WTC11 (cell line): ENCODE measurements at regions not wholly inside any gene's neighbourhood (a gene's known extent, or its start where the extent isn't known, plus 50 kb on each side); places are given as distances from the start of the nearest gene placed in this dataset.
"Not testable (repeated sequence)": the region's sequence is repeated elsewhere in the genome, so short reads cannot be mapped to it uniquely, and the experiment has no call there.

Source experiments
- ATAC-seq: fragments of 200-7000 bp; cut with Tn5 transposase; 2 replicates; pipeline ENCODE4 v1.10.0; 2021; ENCODE audit warnings: mild to moderate bottlenecking, moderate library complexity
- CTCF ChIA-PET: fragments of 300-600 bp; sonication (Branson Sonifier 250); formaldehyde crosslinking; loops from one replicate; lab custom pipeline; 2021; ENCODE audit warnings: antibody characterized with exemption; lab: Charles Lee
- POLR2A ChIA-PET: fragments of 350-600 bp; sonication (Branson Sonifier 250); formaldehyde crosslinking; loops from one replicate; lab custom pipeline; 2021; ENCODE audit warnings: antibody characterized with exemption; lab: Charles Lee
- DNase-seq: peaks from one replicate; pipeline ENCODE4 v3.0.0; 2021; ENCODE audit warnings: low spot score
- H3K27ac Mint-ChIP-seq: 2 replicates; pipeline ENCODE4 v1.8.0; 2021; ENCODE audit warnings: mixed read lengths
- H3K27me3 Mint-ChIP-seq: 2 replicates; pipeline ENCODE4 v1.8.0; 2021; ENCODE audit warnings: low read depth, mild to moderate bottlenecking, moderate library complexity, mixed read lengths
- H3K36me3 Mint-ChIP-seq: 2 replicates; pipeline ENCODE4 v1.8.0; 2021; ENCODE audit warnings: mixed read lengths
- H3K4me1 Mint-ChIP-seq: 2 replicates; pipeline ENCODE4 v1.8.0; 2022; ENCODE audit warnings: mixed read lengths
- H3K4me3 Mint-ChIP-seq: 2 replicates; pipeline ENCODE4 v1.8.0; 2021; ENCODE audit warnings: mild to moderate bottlenecking, moderate library complexity, mixed read lengths
- H3K9me3 Mint-ChIP-seq: 2 replicates; pipeline ENCODE4 v1.8.0; 2021; ENCODE audit warnings: mixed read lengths
- AFF4 ChIP-seq: sonication (generic); formaldehyde crosslinking; IDR thresholded peaks from 2 replicates; pipeline ENCODE4 v1.8.1; 2023; ENCODE audit warnings: mild to moderate bottlenecking, missing genetic modification reagents, borderline replicate concordance
- ATF3 ChIP-seq: sonication (generic); formaldehyde crosslinking; conservative IDR thresholded peaks from 2 replicates; pipeline ENCODE4 v1.8.1; 2022; ENCODE audit warnings: mild to moderate bottlenecking, missing genetic modification reagents
- ATF6 ChIP-seq: sonication (generic); formaldehyde crosslinking; IDR thresholded peaks from 2 replicates; pipeline ENCODE4 v1.8.1; 2023; ENCODE audit warnings: mild to moderate bottlenecking, missing genetic modification reagents
- ERG ChIP-seq: fragments of 250-450 bp; sonication (Bioruptor Pico); IDR thresholded peaks from 2 replicates; pipeline ENCODE4 v1.8.0; 2021; ENCODE audit warnings: mild to moderate bottlenecking
- ETV6 ChIP-seq: sonication (generic); formaldehyde crosslinking; IDR thresholded peaks from 2 replicates; pipeline ENCODE4 v1.8.1; 2022; ENCODE audit warnings: mild to moderate bottlenecking, missing genetic modification reagents
- FOXP1 ChIP-seq: sonication (generic); formaldehyde crosslinking; IDR thresholded peaks from 2 replicates; pipeline ENCODE4 v1.8.0; 2022; ENCODE audit warnings: missing genetic modification reagents, mild to moderate bottlenecking, moderate library complexity, borderline replicate concordance
- GABPB1 ChIP-seq: sonication (generic); formaldehyde crosslinking; IDR thresholded peaks from 2 replicates; pipeline ENCODE4 v1.8.1; 2023; ENCODE audit warnings: mild to moderate bottlenecking, missing genetic modification reagents
- JUN ChIP-seq: sonication (generic); formaldehyde crosslinking; IDR thresholded peaks from 2 replicates; pipeline ENCODE4 v1.8.0; 2023; ENCODE audit warnings: mild to moderate bottlenecking, missing genetic modification reagents
- NR2C2 ChIP-seq: sonication (generic); formaldehyde crosslinking; IDR thresholded peaks from 2 replicates; pipeline ENCODE4 v1.8.0; 2022; ENCODE audit warnings: mild to moderate bottlenecking, missing genetic modification reagents
- OVOL2 ChIP-seq: fragments of 250-450 bp; sonication (Bioruptor Pico); IDR thresholded peaks from 2 replicates; pipeline ENCODE4 v1.9.0; 2021; ENCODE audit warnings: mild to moderate bottlenecking, borderline replicate concordance
- TCF7 ChIP-seq: sonication (generic); formaldehyde crosslinking; IDR thresholded peaks from 2 replicates; pipeline ENCODE4 v1.8.0; 2022; ENCODE audit warnings: mild to moderate bottlenecking, low read depth, missing genetic modification reagents, moderate library complexity
- USF2 ChIP-seq: sonication (generic); formaldehyde crosslinking; IDR thresholded peaks from 2 replicates; pipeline ENCODE4 v1.8.1; 2023; ENCODE audit warnings: mild to moderate bottlenecking, missing genetic modification reagents, moderate library complexity
- ZBTB21 ChIP-seq: sonication (generic); formaldehyde crosslinking; IDR thresholded peaks from 2 replicates; pipeline ENCODE4 v1.8.1; 2023; ENCODE audit warnings: mild to moderate bottlenecking, missing genetic modification reagents, borderline replicate concordance
- ZBTB43 ChIP-seq: sonication (generic); formaldehyde crosslinking; IDR thresholded peaks from 2 replicates; pipeline ENCODE4 v1.8.1; 2023; ENCODE audit warnings: mild to moderate bottlenecking, missing genetic modification reagents
- ZNF281 ChIP-seq: sonication (generic); formaldehyde crosslinking; IDR thresholded peaks from 2 replicates; pipeline ENCODE4 v1.8.0; 2023; ENCODE audit warnings: mild to moderate bottlenecking, missing genetic modification reagents

GRCh38 chr1:103274886-103275285 is 166.6 kb upstream of the COL11A1 start (continued):
- TF ChIP-seq ATF6 (CRISPR knock-in tag): no peak

- ChIA-PET POLR2A (no interaction called here), CTCF (interaction anchor here (0.6 kb wide), 1 partner anchor 10 kb away, joined by 3 read pairs; no protein-coding TSS in a partner anchor)
- Mint-ChIP-seq H3K9me3 (peaks cover 18% of the 10 kb centered on the region), H3K27ac (peak overlapping the region; percentile 71; the same call in 1 of the 2 replicates), H3K27me3 (no peaks in the 10 kb centered on the region), H3K4me3 (no peak overlapping the region), H3K4me1 (peaks cover 17% of the 10 kb centered on the region), H3K36me3 (no peaks in the 10 kb centered on the region)
- TF ChIP-seq NR2C2: no peak
- no peak for TF ChIP-seq JUN
- TF ChIP-seq USF2 (CRISPR knock-in tag): no peak
- TF ChIP-seq TCF7: no peak
- no peak for TF ChIP-seq ZBTB43
- no peak for TF ChIP-seq OVOL2 (CRISPR knock-in tag)
- no peak for TF ChIP-seq FOXP1 (CRISPR knock-in tag)
- no peak for TF ChIP-seq ETV6 (CRISPR knock-in tag)
- TF ChIP-seq GABPB1 (CRISPR knock-in tag): no peak
- TF ChIP-seq ERG: no peak
- no peak for TF ChIP-seq ZNF281 (CRISPR knock-in tag)
- TF ChIP-seq AFF4: no peak
- no peak for TF ChIP-seq ATF3 (CRISPR knock-in tag)
- TF ChIP-seq ZBTB21: no peak
- peak; percentile 71 for ATAC-seq
- DNase-seq: no peak
Measured at GRCh38 chr1:103273106-103273505, 164.8 kb upstream of the COL11A1 start.

GRCh38 chr1:103271471-103271870 is 163.1 kb upstream of the COL11A1 start:
- CTCF ChIA-PET, POLR2A ChIA-PET, ATAC-seq, DNase-seq, H3K36me3 Mint-ChIP-seq, H3K4me3 Mint-ChIP-seq, H3K27ac Mint-ChIP-seq, H3K27me3 Mint-ChIP-seq: not testable (repeated sequence)
- Mint-ChIP-seq H3K9me3 (peaks cover 18% of the 10 kb centered on the region), H3K4me1 (peaks cover 17% of the 10 kb centered on the region)
